Activated CD8-positive, alpha-beta memory T cell treated with anti-CD3 and anti-CD28 coated beads, Interleukin-2, amount 10 ng/mL, durations not matched to agents 7 days and 5 days (primary cell): ENCODE measurements at regions not wholly inside any gene's neighbourhood (a gene's known extent, or its start where the extent isn't known, plus 50 kb on each side); places are given as distances from the start of the nearest gene placed in this dataset.
"Not testable (repeated sequence)": the region's sequence is repeated elsewhere in the genome, so short reads cannot be mapped to it uniquely, and the experiment has no call there.

Experiments
- ATAC-seq: fragments of 150-1000 bp; cut with Tn5 transposase; one replicate; pipeline ENCODE4 v1.10.0; 2021; ENCODE audit warnings: moderate library complexity
- CTCF ChIA-PET: fragments of 350-600 bp; sonication (Branson Sonifier 250); formaldehyde crosslinking; loops from one replicate; lab custom pipeline; 2021; ENCODE audit warnings: antibody characterized with exemption; lab: Charles Lee
- DNase-seq: peaks from one replicate; pipeline ENCODE4 v3.0.0-alpha.2; 2020
- H3K27ac Mint-ChIP-seq: one replicate; pipeline ENCODE4 v1.8.0; 2021; ENCODE audit warnings: mild to moderate bottlenecking, mixed read lengths
- H3K27me3 Mint-ChIP-seq: one replicate; pipeline ENCODE4 v1.8.0; 2021; ENCODE audit warnings: mixed read lengths
- H3K36me3 Mint-ChIP-seq: one replicate; pipeline ENCODE4 v1.8.0; 2021; ENCODE audit warnings: mild to moderate bottlenecking, mixed read lengths
- H3K4me1 Mint-ChIP-seq: one replicate; pipeline ENCODE4 v1.8.0; 2021; ENCODE audit warnings: mixed read lengths
- H3K4me3 Mint-ChIP-seq: one replicate; pipeline ENCODE4 v1.8.0; 2021; ENCODE audit warnings: mild to moderate bottlenecking, moderate library complexity, mixed read lengths
- H3K9me3 Mint-ChIP-seq: one replicate; pipeline ENCODE4 v1.8.0; 2022; ENCODE audit warnings: low read depth, mixed read lengths

DNA sequence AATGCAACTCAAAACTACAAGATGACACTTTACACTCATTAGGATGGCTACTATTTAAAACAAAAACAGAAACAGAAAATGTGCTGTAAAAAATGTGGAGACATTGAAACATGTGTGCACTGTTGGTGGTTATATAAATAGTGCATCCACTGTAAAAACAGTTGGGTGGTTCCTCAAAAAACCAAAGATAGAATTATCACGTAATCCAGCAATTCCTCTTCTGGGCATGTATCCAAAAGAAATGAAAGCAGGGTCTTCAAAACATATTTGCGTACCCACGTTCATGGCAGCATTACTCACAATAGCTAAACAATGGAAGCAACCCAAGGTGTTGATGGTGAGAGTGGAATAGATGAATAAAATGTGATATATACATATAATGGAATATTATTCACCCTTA, 967.2 kb downstream of the TRAM1L1 start:
- peaks cover 2% of the 10 kb centered on the region for H3K9me3 Mint-ChIP-seq
- DNase-seq (no peak), ATAC-seq (no peak)
- no peaks in the 10 kb centered on the region for H3K36me3 Mint-ChIP-seq
- no peak overlapping the region for H3K4me3 Mint-ChIP-seq
- no peaks in the 10 kb centered on the region for H3K27me3 Mint-ChIP-seq
- no peaks in the 10 kb centered on the region for H3K4me1 Mint-ChIP-seq
- CTCF ChIA-PET: no interaction called here
- H3K27ac Mint-ChIP-seq: no peak overlapping the region

DNA sequence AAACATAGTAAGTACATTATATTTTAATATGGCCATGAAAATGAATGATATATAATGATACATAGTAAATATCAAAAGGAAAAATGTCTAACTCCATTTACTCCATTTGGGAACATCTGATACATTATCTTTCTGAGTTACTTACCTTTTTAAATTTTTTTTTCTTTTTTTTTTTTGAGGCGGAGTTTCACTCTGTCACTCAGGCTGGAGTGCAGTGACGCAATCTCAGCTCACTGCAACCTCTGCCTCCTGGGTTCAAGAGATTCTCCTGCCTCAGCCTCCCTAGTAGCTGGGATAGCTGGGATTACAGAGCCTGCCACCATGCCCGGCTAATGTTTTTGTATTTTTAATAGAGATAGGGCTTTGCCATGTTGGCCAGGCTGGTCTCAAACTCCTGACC, 972.5 kb downstream of the TRAM1L1 start:
- H3K4me1 Mint-ChIP-seq, H3K36me3 Mint-ChIP-seq, H3K4me3 Mint-ChIP-seq, H3K9me3 Mint-ChIP-seq, H3K27me3 Mint-ChIP-seq, DNase-seq, H3K27ac Mint-ChIP-seq, ATAC-seq: not testable (repeated sequence)
- CTCF ChIA-PET: interaction anchor here (0.9 kb wide), 1 partner anchor 23 kb away, joined by 3 read pairs; no protein-coding TSS in a partner anchor

GRCh38 chr4:116110713-116111112, 974.7 kb downstream of the TRAM1L1 start:
- Mint-ChIP-seq H3K9me3 (peaks cover 2% of the 10 kb centered on the region), H3K4me3 (no peak overlapping the region), H3K27me3 (no peaks in the 10 kb centered on the region), H3K36me3 (no peaks in the 10 kb centered on the region), H3K4me1 (no peaks in the 10 kb centered on the region), H3K27ac (no peak overlapping the region)
- CTCF ChIA-PET: no interaction called here
- no peak for DNase-seq
- no peak for ATAC-seq

- DNase-seq: no peak
- no peak for ATAC-seq
- Mint-ChIP-seq H3K4me1 (no peaks in the 10 kb centered on the region), H3K4me3 (no peak overlapping the region), H3K36me3 (no peaks in the 10 kb centered on the region), H3K9me3 (peaks cover 2% of the 10 kb centered on the region), H3K27me3 (no peaks in the 10 kb centered on the region), H3K27ac (no peak overlapping the region)
- CTCF ChIA-PET: no interaction called here
Measured at GRCh38 chr4:116108606-116109005, 976.8 kb downstream of the TRAM1L1 start.

GRCh38 chr4:116101321-116101720, 984.1 kb downstream of the TRAM1L1 start:
- DNase-seq: no peak
- Mint-ChIP-seq H3K9me3 (peaks cover 10% of the 10 kb centered on the region), H3K36me3 (no peaks in the 10 kb centered on the region), H3K27me3 (no peaks in the 10 kb centered on the region), H3K27ac (no peak overlapping the region), H3K4me3 (no peak overlapping the region), H3K4me1 (no peaks in the 10 kb centered on the region)
- ATAC-seq: no peak
- CTCF ChIA-PET: no interaction called here

DNA sequence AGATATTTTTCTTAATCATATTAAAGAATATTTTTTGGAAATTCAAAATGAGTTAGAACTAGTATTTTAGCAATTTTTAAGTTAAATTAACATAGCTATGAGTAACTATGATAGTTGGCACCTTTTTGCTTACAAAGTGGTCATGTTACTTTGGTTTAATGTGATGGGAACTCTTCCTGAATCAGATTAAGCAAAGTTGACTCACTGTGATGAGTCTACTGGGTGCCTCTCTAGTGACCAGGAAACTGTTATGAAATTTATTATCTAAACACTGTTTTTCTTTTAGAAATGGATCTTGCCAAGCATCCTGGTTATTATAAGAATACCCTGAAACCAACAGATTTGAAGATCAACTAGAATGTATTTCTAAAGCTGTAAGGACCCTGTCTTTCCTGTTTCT, 985.8 kb downstream of the TRAM1L1 start:
- H3K36me3 Mint-ChIP-seq: no peaks in the 10 kb centered on the region
- no peaks in the 10 kb centered on the region for H3K27me3 Mint-ChIP-seq
- H3K4me1 Mint-ChIP-seq: no peaks in the 10 kb centered on the region
- ATAC-seq (no peak), DNase-seq (no peak)
- no peak overlapping the region for H3K27ac Mint-ChIP-seq
- no peak overlapping the region for H3K4me3 Mint-ChIP-seq
- CTCF ChIA-PET: no interaction called here
- H3K9me3 Mint-ChIP-seq: peaks cover 10% of the 10 kb centered on the region

DNA sequence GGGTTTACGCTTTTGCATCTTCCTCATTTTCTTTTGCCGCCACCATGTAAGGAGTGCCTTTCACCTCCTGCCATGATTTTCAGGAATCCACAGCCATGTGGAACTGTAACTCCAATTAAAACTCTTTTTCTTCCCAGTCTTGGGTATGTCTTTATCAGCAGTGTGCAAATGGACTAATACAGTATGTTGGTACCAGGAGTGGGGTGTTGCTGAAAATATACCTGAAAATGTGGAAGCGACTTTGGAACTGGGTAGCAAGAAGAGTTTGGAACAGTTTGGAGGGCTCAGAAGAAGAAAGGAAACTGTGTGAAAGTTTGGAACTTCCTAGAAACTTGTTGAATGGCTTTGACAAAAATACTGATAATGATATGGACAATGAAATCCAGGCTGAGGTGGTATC, 983.9 kb upstream of the NDST4 start:
- H3K4me1 Mint-ChIP-seq, CTCF ChIA-PET: not testable (repeated sequence)

DNA sequence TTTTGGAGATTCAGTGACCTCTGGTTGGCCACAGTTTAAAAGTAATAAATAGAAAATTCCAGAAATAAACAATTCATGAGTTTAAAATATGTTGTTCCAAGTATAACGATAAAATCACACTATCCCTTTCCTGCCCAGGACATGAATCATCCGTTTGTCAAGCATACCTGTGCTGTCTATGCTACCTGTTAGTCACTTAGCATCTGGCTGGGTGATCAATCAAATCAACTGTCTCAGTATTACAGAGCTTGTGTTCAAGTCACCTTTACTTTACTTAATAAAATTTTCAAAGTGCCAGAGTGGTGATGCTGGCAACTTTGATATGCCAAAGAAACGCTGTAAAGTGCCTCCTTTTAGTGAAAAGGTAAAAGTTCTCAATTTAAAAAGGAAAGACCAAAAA, 979.5 kb upstream of the NDST4 start:
- Mint-ChIP-seq H3K4me3 (no peak overlapping the region), H3K27ac (no peak overlapping the region), H3K36me3 (no peaks in the 10 kb centered on the region), H3K9me3 (peaks cover 4% of the 10 kb centered on the region), H3K4me1 (no peaks in the 10 kb centered on the region), H3K27me3 (no peaks in the 10 kb centered on the region)
- ATAC-seq (no peak), DNase-seq (no peak)
- CTCF ChIA-PET: no interaction called here

More for the DNA sequence above, 983.9 kb upstream of the NDST4 start:
- not testable (repeated sequence) for H3K27ac Mint-ChIP-seq, ATAC-seq, H3K36me3 Mint-ChIP-seq, H3K4me3 Mint-ChIP-seq, H3K27me3 Mint-ChIP-seq, DNase-seq
- H3K9me3 Mint-ChIP-seq: peaks cover 10% of the 10 kb centered on the region

GRCh38 chr4:116088771-116089170, 975.4 kb upstream of the NDST4 start:
- no peaks in the 10 kb centered on the region for H3K4me1 Mint-ChIP-seq
- H3K4me3 Mint-ChIP-seq: no peak overlapping the region
- no peaks in the 10 kb centered on the region for H3K27me3 Mint-ChIP-seq
- no peak for ATAC-seq
- no peak for DNase-seq
- CTCF ChIA-PET: no interaction called here
- no peak overlapping the region for H3K27ac Mint-ChIP-seq
- no peaks in the 10 kb centered on the region for H3K9me3 Mint-ChIP-seq
- H3K36me3 Mint-ChIP-seq: no peaks in the 10 kb centered on the region

- Mint-ChIP-seq H3K27ac (no peak overlapping the region), H3K36me3 (no peaks in the 10 kb centered on the region), H3K4me1 (no peaks in the 10 kb centered on the region), H3K27me3 (no peaks in the 10 kb centered on the region), H3K9me3 (peaks cover 3% of the 10 kb centered on the region), H3K4me3 (no peak overlapping the region)
- ATAC-seq (no peak), DNase-seq (no peak)
- CTCF ChIA-PET: no interaction called here
Measured at GRCh38 chr4:116082808-116083366, 969.5 kb upstream of the NDST4 start.

DNA sequence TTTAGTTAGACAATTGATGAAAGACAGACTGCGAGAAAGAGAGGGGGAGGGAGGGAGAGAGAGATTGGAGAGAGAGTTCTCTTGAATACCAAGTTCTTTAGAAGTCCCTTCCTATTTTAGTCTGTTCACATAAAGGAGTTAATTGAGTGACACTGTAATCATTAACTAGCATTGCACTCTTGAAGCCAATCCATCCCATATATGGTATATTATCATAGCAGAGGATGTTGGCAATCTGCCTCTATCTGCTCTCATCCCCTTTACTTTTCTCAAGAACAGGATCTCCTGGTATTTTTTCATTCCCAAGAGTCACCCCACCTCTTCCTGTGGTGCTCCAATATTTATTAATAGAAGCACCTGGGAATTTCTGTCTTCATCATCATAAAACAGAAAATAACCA, 959.6 kb upstream of the NDST4 start:
- ATAC-seq (no peak), DNase-seq (no peak)
- CTCF ChIA-PET: no interaction called here
- no peaks in the 10 kb centered on the region for H3K4me1 Mint-ChIP-seq
- H3K27me3 Mint-ChIP-seq: no peaks in the 10 kb centered on the region
- no peak overlapping the region for H3K27ac Mint-ChIP-seq
- no peak overlapping the region for H3K4me3 Mint-ChIP-seq
- H3K36me3 Mint-ChIP-seq: no peaks in the 10 kb centered on the region
- H3K9me3 Mint-ChIP-seq: peaks cover 8% of the 10 kb centered on the region

DNA sequence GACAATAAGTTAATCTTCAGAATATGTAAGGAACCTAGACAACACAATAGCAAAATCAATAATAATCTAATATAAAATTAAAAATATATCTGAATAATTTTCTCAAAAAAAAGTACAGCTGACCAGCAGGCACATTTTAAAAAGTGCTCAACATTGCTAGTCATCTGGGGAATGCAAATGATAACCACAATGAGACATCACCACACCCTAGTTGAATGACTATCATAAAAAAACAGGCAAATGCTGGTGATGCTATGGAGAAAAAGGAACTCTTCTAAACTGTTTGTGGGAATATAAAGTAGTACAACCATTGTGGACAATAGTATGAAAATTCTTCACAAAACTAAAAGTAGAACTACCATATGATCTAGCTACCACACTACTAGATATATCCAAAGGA, 956.9 kb upstream of the NDST4 start:
- Mint-ChIP-seq H3K27ac (no peak overlapping the region), H3K36me3 (no peaks in the 10 kb centered on the region), H3K4me3 (no peak overlapping the region), H3K27me3 (no peaks in the 10 kb centered on the region), H3K9me3 (peaks cover 2% of the 10 kb centered on the region), H3K4me1 (no peaks in the 10 kb centered on the region)
- no peak for ATAC-seq
- no peak for DNase-seq
- CTCF ChIA-PET: no interaction called here

GRCh38 chr4:116066711-116067245, 953.4 kb upstream of the NDST4 start:
- CTCF ChIA-PET: no interaction called here
- Mint-ChIP-seq H3K27me3 (no peaks in the 10 kb centered on the region), H3K36me3 (no peaks in the 10 kb centered on the region), H3K27ac (no peak overlapping the region), H3K4me1 (no peaks in the 10 kb centered on the region), H3K4me3 (no peak overlapping the region), H3K9me3 (peaks cover 2% of the 10 kb centered on the region)
- ATAC-seq (no peak), DNase-seq (no peak)

DNA sequence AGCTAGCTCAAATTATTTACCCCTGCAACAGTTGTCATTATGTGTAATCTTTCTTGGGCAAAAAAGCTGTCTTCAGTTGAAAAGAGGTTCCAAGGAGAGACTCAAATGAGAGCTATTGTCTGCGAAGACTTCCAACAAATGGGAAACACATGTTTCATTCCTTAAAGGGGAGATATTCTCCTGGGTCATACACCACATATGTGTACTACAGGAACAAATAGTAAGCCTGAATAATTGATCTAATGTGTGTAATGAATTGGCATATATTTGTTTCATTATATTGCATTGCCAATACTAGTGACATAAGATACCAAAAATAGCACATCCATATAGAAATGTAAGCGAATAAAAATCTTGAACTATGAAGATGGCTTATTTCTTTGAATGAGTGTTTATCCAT, 950.9 kb upstream of the NDST4 start:
- Mint-ChIP-seq H3K27ac (no peak overlapping the region), H3K27me3 (no peaks in the 10 kb centered on the region), H3K9me3 (peaks cover 2% of the 10 kb centered on the region), H3K36me3 (no peaks in the 10 kb centered on the region), H3K4me1 (no peaks in the 10 kb centered on the region), H3K4me3 (no peak overlapping the region)
- DNase-seq (no peak), ATAC-seq (no peak)
- CTCF ChIA-PET: no interaction called here

DNA sequence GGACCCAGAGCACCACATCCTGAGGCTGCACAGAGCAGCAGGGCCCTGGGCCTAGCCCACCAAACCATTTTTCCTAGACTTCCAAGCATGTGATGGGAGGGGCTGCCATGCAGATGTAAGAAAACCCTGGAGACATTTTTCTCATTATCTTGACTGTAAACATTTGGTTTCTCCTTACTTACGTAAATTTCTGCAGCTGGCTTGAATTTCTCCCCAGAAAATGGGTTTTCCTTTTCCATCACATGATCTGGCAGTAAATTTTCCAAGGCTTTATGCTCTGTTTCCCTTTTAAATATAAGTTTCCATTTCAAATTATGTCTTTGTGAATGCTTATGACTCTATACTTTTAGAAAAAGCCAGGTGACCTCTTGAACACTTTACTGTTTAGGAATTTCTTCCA, 945.9 kb upstream of the NDST4 start:
- CTCF ChIA-PET: no interaction called here
- no peaks in the 10 kb centered on the region for H3K4me1 Mint-ChIP-seq
- H3K27ac Mint-ChIP-seq: no peak overlapping the region
- H3K4me3 Mint-ChIP-seq: no peak overlapping the region
- no peak for ATAC-seq
- H3K9me3 Mint-ChIP-seq: no peaks in the 10 kb centered on the region
- H3K36me3 Mint-ChIP-seq: no peaks in the 10 kb centered on the region
- no peak for DNase-seq
- no peaks in the 10 kb centered on the region for H3K27me3 Mint-ChIP-seq
